SK-N-SH treated with all-trans-retinoic acid at 6 μM for 48 hours (cell line): ENCODE measurements at regions not wholly inside any gene's neighbourhood (a gene's known extent, or its start where the extent isn't known, plus 50 kb on each side); places are given as distances from the start of the nearest gene placed in this dataset.
"Not testable (repeated sequence)": the region's sequence is repeated elsewhere in the genome, so short reads cannot be mapped to it uniquely, and the experiment has no call there.

Source experiments
- ATAC-seq: fragments of 200-7000 bp; cut with Tn5 transposase; 3 replicates; pipeline ENCODE4 v1.9.1; 2020; ENCODE audit warnings: mild to moderate bottlenecking, moderate library complexity
- ARNTL ChIP-seq: fragments of 450-650 bp; formaldehyde crosslinking; IDR thresholded peaks from 2 replicates; pipeline ENCODE4 v1.5.0; 2020; ENCODE audit warnings: low read depth, mild to moderate bottlenecking, moderate library complexity, borderline replicate concordance
- CREB5 ChIP-seq: fragments of 250-450 bp; sonication (Bioruptor Pico); IDR thresholded peaks from 2 replicates; pipeline ENCODE4 v1.5.1; 2020; ENCODE audit warnings: low read depth, mild to moderate bottlenecking, moderate library complexity
- CSDC2 ChIP-seq: fragments of 250-450 bp; sonication (Bioruptor Pico); IDR thresholded peaks from 2 replicates; pipeline ENCODE4 v1.5.0; 2020; ENCODE audit warnings: mild to moderate bottlenecking, moderate library complexity
- CSRNP3 ChIP-seq: fragments of 250-450 bp; sonication (Bioruptor Pico); IDR thresholded peaks from 2 replicates; pipeline ENCODE4 v1.5.1; 2021; ENCODE audit warnings: mild to moderate bottlenecking, moderate library complexity
- ESRRG ChIP-seq: fragments of 250-450 bp; sonication (Bioruptor Pico); IDR thresholded peaks from 2 replicates; pipeline ENCODE4 v1.6.1; 2021; ENCODE audit warnings: mild to moderate bottlenecking
- GLIS3 ChIP-seq: fragments of 250-450 bp; sonication (Bioruptor Pico); IDR thresholded peaks from 2 replicates; pipeline ENCODE4 v1.5.0; 2020; ENCODE audit warnings: mild to moderate bottlenecking, moderate library complexity
- POU6F1 ChIP-seq: fragments of 250-450 bp; sonication (Bioruptor Pico); IDR thresholded peaks from 2 replicates; pipeline ENCODE4 v1.8.0; 2021; ENCODE audit warnings: low read depth, mild to moderate bottlenecking, moderate library complexity, borderline replicate concordance
- PPARA ChIP-seq: fragments of 250-450 bp; sonication (Bioruptor Pico); IDR thresholded peaks from 2 replicates; pipeline ENCODE4 v1.5.0; 2020; ENCODE audit warnings: mild to moderate bottlenecking, borderline replicate concordance
- RARB ChIP-seq: fragments of 250-450 bp; sonication (Bioruptor Pico); IDR thresholded peaks from 2 replicates; pipeline ENCODE4 v1.8.0; 2021; ENCODE audit warnings: mild to moderate bottlenecking, moderate library complexity
- SNAI2 ChIP-seq: fragments of 250-450 bp; sonication (Bioruptor Pico); IDR thresholded peaks from 2 replicates; pipeline ENCODE4 v1.5.0; 2020; ENCODE audit warnings: mild to moderate bottlenecking, moderate library complexity
- TOX ChIP-seq: fragments of 250-450 bp; sonication (Bioruptor Pico); IDR thresholded peaks from 2 replicates; pipeline ENCODE4 v1.8.0; 2021; ENCODE audit warnings: mild to moderate bottlenecking, moderate library complexity, borderline replicate concordance
- TSHZ2 ChIP-seq: fragments of 250-450 bp; sonication (Bioruptor Pico); IDR thresholded peaks from 2 replicates; pipeline ENCODE4 v1.5.0; 2020; ENCODE audit warnings: mild to moderate bottlenecking, moderate library complexity
- ZC3H10 ChIP-seq: fragments of 250-450 bp; sonication (Bioruptor Pico); IDR thresholded peaks from 2 replicates; pipeline ENCODE4 v1.5.1; 2021; ENCODE audit warnings: mild to moderate bottlenecking, moderate library complexity
- ZFP3 ChIP-seq: fragments of 250-450 bp; sonication (Bioruptor Pico); IDR thresholded peaks from 2 replicates; pipeline ENCODE4 v1.5.0; 2020; ENCODE audit warnings: mild to moderate bottlenecking, moderate library complexity
- ZFP30 ChIP-seq: fragments of 450-650 bp; formaldehyde crosslinking; IDR thresholded peaks from 2 replicates; pipeline ENCODE4 v1.5.0; 2022; ENCODE audit warnings: mild to moderate bottlenecking, moderate library complexity
- ZNF70 ChIP-seq: fragments of 450-650 bp; formaldehyde crosslinking; IDR thresholded peaks from 2 replicates; pipeline ENCODE4 v1.5.0; 2020; ENCODE audit warnings: mild to moderate bottlenecking, moderate library complexity
- ZNF8 ChIP-seq: fragments of 450-650 bp; formaldehyde crosslinking; IDR thresholded peaks from 2 replicates; pipeline ENCODE4 v1.5.0; 2020; ENCODE audit warnings: mild to moderate bottlenecking, moderate library complexity

DNA sequence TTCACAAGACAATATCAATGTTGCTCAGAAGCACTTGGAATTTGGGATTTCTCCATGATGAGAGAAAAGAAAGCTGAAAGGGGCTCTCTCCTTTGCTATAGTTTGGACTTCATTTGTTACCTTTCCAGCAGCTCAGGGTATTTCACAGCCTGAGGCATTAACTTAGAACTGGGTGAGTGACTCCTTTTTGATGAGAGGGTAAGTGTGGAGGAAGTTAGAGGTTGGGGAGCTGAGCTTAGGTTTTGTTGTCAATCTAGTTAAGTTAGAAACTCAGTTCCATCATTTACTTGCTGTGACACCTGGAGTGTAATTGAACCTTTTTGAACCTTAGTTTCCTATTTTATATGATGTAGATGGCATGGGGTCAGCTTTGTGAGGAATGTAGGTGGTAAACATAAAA lies 359.1 kb downstream of the PDCD6IP start (continued):
- no peak for TF ChIP-seq CSRNP3 (CRISPR knock-in tag)

DNA sequence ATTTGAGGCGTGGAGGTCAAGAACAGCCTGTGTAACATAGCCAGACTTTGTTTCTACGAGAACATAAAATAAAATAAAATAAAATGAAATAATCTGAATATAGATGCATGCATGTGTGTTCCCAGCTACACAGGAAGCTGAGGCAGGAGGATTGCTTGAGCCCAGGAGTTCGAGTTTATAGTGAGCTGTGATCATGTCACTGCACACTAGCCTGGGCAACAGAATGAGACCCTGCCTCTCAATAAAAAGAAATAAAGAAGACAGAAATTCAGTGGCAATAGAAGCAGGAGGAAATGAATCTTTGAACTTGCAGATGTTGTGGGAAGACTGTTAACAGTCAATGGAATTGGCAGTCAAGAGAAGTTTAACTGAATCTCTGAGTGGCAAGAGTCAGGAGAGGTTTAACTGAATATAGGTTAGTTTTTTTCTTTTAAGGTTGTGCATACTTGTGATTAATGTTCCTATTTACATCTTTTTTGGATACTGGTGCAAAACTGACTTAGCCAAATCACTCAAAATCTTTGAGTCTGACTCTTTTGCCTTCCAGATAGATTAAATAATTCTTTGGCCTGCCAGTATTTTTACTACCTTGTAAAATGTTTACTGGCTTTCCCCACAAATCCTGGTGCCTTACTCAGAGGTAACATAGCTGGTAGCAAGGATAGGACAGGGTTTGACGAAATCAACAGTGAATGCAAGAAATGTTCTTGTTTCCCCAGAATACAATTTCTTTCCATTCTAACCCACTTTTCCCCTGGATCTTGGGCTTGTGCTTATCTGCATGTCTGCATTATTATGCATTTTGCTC lies 361.4 kb downstream of the PDCD6IP start:
- TF ChIP-seq ZC3H10 (CRISPR knock-in tag) (no peak), ESRRG (CRISPR knock-in tag) (no peak), ZFP30 (CRISPR knock-in tag) (no peak), CSDC2 (CRISPR knock-in tag) (no peak), CREB5 (CRISPR knock-in tag) (no peak), GLIS3 (CRISPR knock-in tag) (no peak), ZNF70 (no peak), ARNTL (CRISPR knock-in tag) (no peak), ZNF8 (CRISPR knock-in tag) (no peak), TOX (CRISPR knock-in tag) (no peak), ZFP3 (CRISPR knock-in tag) (no peak)
- ATAC-seq = no peak

DNA sequence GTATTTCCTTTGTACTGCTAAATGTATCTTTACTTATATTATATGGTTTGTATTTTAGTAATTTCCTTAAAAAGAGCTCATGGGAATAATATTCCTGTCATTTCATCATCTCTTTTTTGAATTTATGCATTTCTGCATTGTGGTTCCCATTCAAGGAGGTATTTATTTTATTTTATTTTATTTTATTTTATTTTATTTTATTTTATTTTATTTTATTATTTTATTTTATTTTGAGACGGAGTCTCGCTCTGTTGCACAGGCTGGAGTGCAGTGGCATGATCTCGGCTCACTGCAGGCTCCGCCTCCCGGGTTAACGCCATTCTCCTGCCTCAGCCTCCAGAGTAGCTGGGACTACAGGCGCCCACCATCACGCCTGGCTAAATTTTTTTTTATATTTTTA lies 371.2 kb downstream of the PDCD6IP start:
- ATAC-seq = not testable (repeated sequence)

DNA sequence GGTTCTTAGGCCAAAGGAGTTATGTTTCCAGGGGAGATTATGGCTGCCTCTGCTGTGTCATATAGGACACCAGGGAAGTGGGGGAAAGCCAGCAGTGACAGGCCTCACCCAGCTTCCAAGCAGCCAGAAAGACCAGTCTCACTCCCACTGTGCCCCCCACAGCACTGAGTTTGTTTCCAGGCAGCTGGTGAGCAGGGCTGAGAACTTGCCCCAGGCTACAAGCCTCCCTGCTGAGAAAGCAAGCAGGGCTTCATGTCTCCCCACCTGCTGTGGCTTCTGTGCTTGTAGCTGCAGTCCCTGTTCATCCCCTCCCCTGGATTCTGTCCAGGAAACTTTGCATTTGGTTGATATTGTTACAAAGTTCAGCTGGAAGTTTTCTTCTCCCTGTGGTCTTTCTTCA lies 376.3 kb downstream of the PDCD6IP start:
- TF ChIP-seq TOX (CRISPR knock-in tag) (no peak), ESRRG (CRISPR knock-in tag) (no peak), ZNF8 (CRISPR knock-in tag) (no peak), SNAI2 (CRISPR knock-in tag) (no peak), ZNF70 (no peak), CSDC2 (CRISPR knock-in tag) (no peak), CSRNP3 (CRISPR knock-in tag) (no peak), ZFP30 (CRISPR knock-in tag) (no peak), POU6F1 (CRISPR knock-in tag) (no peak), CREB5 (CRISPR knock-in tag) (no peak), PPARA (CRISPR knock-in tag) (no peak), TSHZ2 (CRISPR knock-in tag) (no peak), GLIS3 (CRISPR knock-in tag) (no peak), ARNTL (CRISPR knock-in tag) (no peak), RARB (CRISPR knock-in tag) (no peak), ZFP3 (CRISPR knock-in tag) (no peak)

More for the DNA sequence above, 376.3 kb downstream of the PDCD6IP start:
- ATAC-seq = no peak
